B cell (primary cell): ENCODE measurements at regions not wholly inside any gene's neighbourhood (a gene's known extent, or its start where the extent isn't known, plus 50 kb on each side); places are given as distances from the start of the nearest gene placed in this dataset.

Source experiments
- EZH2 ChIP-seq: IDR thresholded peaks from 2 replicates; pipeline ENCODE4 v1.6.1; 2012; ENCODE audit warnings: borderline replicate concordance, low read depth, mild to moderate bottlenecking, moderate library complexity, low read length; ENCODE audit not compliant: insufficient read depth, poor library complexity, severe bottlenecking
- TF ChIP-seq, protein P1 (sequence below): fragments of 200-600 bp; IDR thresholded peaks from one replicate; pipeline ENCODE4 v1.8.0; 2022; ENCODE audit warnings: antibody characterized with exemption, mild to moderate bottlenecking

GRCh38 chr6:87798393-87799278, 96.6 kb upstream of the AKIRIN2 start:
- no peak for TF ChIP-seq EZH2
- TF ChIP-seq, protein P1, sequence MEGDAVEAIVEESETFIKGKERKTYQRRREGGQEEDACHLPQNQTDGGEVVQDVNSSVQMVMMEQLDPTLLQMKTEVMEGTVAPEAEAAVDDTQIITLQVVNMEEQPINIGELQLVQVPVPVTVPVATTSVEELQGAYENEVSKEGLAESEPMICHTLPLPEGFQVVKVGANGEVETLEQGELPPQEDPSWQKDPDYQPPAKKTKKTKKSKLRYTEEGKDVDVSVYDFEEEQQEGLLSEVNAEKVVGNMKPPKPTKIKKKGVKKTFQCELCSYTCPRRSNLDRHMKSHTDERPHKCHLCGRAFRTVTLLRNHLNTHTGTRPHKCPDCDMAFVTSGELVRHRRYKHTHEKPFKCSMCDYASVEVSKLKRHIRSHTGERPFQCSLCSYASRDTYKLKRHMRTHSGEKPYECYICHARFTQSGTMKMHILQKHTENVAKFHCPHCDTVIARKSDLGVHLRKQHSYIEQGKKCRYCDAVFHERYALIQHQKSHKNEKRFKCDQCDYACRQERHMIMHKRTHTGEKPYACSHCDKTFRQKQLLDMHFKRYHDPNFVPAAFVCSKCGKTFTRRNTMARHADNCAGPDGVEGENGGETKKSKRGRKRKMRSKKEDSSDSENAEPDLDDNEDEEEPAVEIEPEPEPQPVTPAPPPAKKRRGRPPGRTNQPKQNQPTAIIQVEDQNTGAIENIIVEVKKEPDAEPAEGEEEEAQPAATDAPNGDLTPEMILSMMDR: no peak
